HepG2 (cell line): ENCODE measurements at regions not wholly inside any gene's neighbourhood (a gene's known extent, or its start where the extent isn't known, plus 50 kb on each side); places are given as distances from the start of the nearest gene placed in this dataset.

Source experiments
- ATAC-seq: fragments of 200-7000 bp; cut with Tn5 transposase; 3 replicates; pipeline ENCODE4 v1.9.1; 2020; ENCODE audit warnings: mild to moderate bottlenecking, moderate library complexity
- BruUV-seq: library from RNA; stranded (reverse); fragments of 400-500 nt; replicated peaks from 2 replicates; lab custom pipeline; 2021; lab: Mats Ljungman, UMichigan
- CTCF ChIA-PET: fragments of 300-600 bp; formaldehyde crosslinking; extraction: SDS; loops from one replicate; lab custom pipeline; 2021; ENCODE audit warnings: low total read pairs, inconsistent platforms, low intra/inter-chr PET ratio; lab: Yijun Ruan, JAX
- POLR2A ChIA-PET: fragments of 350-600 bp; sonication (Branson Sonifier 250); formaldehyde crosslinking; loops from one replicate; lab custom pipeline; 2020; ENCODE audit warnings: antibody characterized with exemption, inconsistent platforms; lab: Yijun Ruan, JAX
- DNase-seq: peaks from one replicate; pipeline ENCODE4 v3.0.0-alpha.2; 2015; ENCODE audit warnings: low spot score
- FAIRE-seq: peaks from 3 replicates; lab custom pipeline; 2011; peaks lifted over from hg19 to GRCh38; lab: Jason Lieb, UNC
- H2AFZ ChIP-seq: one replicate; pipeline ENCODE4 v1.6.1; 2011; ENCODE audit warnings: low read length, inconsistent platforms
- H3K27ac ChIP-seq: fragments of 300-600 bp; 3 replicates; pipeline ENCODE4 v1.8.0; 2011; ENCODE audit warnings: mixed run types, mild to moderate bottlenecking, mixed read lengths, low read length, inconsistent platforms; ENCODE audit not compliant: insufficient read depth; ENCODE audit errors: extremely low read length
- H3K27me3 ChIP-seq, 2 experiments: fragments of 200-600 bp in 1 of 2; 2 replicates in 1 of 2; 3 replicates in 1 of 2; pipeline versions ENCODE4 v1.6.0 to v1.8.0; 2011; ENCODE audit warnings: low read length in 2 of 2, mild to moderate bottlenecking in 2 of 2, moderate library complexity in 2 of 2, inconsistent platforms in 1 of 2; ENCODE audit not compliant: insufficient read depth in 2 of 2, control insufficient read depth in 1 of 2
- H3K36me3 ChIP-seq, 2 experiments: fragments of 200-600 bp in 1 of 2; replicated peaks in 1 of 2; 2 replicates in 1 of 2; 3 replicates in 1 of 2; pipeline versions ENCODE4 v1.5.1 to v1.8.0; 2011; ENCODE audit warnings: low read length in 2 of 2, inconsistent platforms in 1 of 2; ENCODE audit not compliant: insufficient read depth in 2 of 2, control insufficient read depth in 1 of 2
- H3K4me1 ChIP-seq: 2 replicates; pipeline ENCODE4 v1.5.1; 2012; ENCODE audit warnings: low read length, inconsistent platforms; ENCODE audit not compliant: insufficient read depth
- H3K4me2 ChIP-seq: 2 replicates; pipeline ENCODE4 v1.6.0; 2011; ENCODE audit warnings: low read depth, low read length, inconsistent platforms
- H3K4me3 ChIP-seq, 3 experiments: fragments of 200-600 bp in 1 of 3; sonication (generic), shearing (Covaris generic) in 1 of 3; replicated peaks in 1 of 3; 2 replicates each; pipeline ENCODE4 v1.5.1; 2011 to 2016; ENCODE audit warnings: low read length in 3 of 3, inconsistent platforms in 2 of 3, low read depth in 2 of 3, mild to moderate bottlenecking in 2 of 3, control low read depth in 1 of 3, mixed read lengths in 1 of 3; ENCODE audit not compliant: insufficient read depth in 1 of 3
- H3K79me2 ChIP-seq: one replicate; pipeline ENCODE4 v1.6.1; 2011; ENCODE audit warnings: low read length, inconsistent platforms; ENCODE audit not compliant: insufficient read depth
- H3K9ac ChIP-seq: 2 replicates; pipeline ENCODE4 v1.6.0; 2011; ENCODE audit warnings: mild to moderate bottlenecking, low read depth, low read length, inconsistent platforms; ENCODE audit not compliant: insufficient read depth
- H3K9me3 ChIP-seq: 2 replicates; pipeline ENCODE4 v1.5.1; 2012; ENCODE audit warnings: mild to moderate bottlenecking, low read length
- H4K20me1 ChIP-seq: 2 replicates; pipeline ENCODE4 v1.6.0; 2011; ENCODE audit warnings: inconsistent platforms, mild to moderate bottlenecking, low read length, moderate library complexity; ENCODE audit not compliant: insufficient read depth
- HBP1 ChIP-seq: IDR thresholded peaks from 2 replicates; pipeline ENCODE4 v1.6.1; 2016; ENCODE audit warnings: low read depth, control low read depth
- HOXA7 ChIP-seq: sonication (generic); formaldehyde crosslinking; IDR thresholded peaks from 2 replicates; pipeline ENCODE4 v1.8.1; 2022; ENCODE audit warnings: mild to moderate bottlenecking, missing genetic modification reagents, moderate library complexity
- IRF9 ChIP-seq: sonication (generic); formaldehyde crosslinking; IDR thresholded peaks from 2 replicates; pipeline ENCODE4 v1.8.0; 2022; ENCODE audit warnings: missing genetic modification reagents, mild to moderate bottlenecking, borderline replicate concordance
- NR2F1 ChIP-seq, 2 experiments: fragments of 450-650 bp in 1 of 2; formaldehyde crosslinking in 1 of 2; IDR thresholded peaks; 2 replicates each; pipeline versions ENCODE4 v1.5.0 to v1.6.1; 2016 to 2020; ENCODE audit warnings: mild to moderate bottlenecking in 1 of 2, missing compliant biosample characterization in 1 of 2, missing genetic modification reagents in 1 of 2, moderate library complexity in 1 of 2
- TBL1XR1 ChIP-seq: fragments of 150-350 bp; IDR thresholded peaks from 2 replicates; pipeline ENCODE4 v1.6.1; 2014; ENCODE audit warnings: borderline replicate concordance, low read length; ENCODE audit not compliant: partially characterized antibody
- ZHX1 ChIP-seq: sonication (generic); formaldehyde crosslinking; IDR thresholded peaks from 2 replicates; pipeline ENCODE4 v1.8.1; 2022; ENCODE audit warnings: low read depth, mild to moderate bottlenecking, missing genetic modification reagents
- ZNF18 ChIP-seq: sonication (generic); formaldehyde crosslinking; IDR thresholded peaks from 2 replicates; pipeline ENCODE4 v1.8.0; 2022; ENCODE audit warnings: mild to moderate bottlenecking, missing genetic modification reagents; ENCODE audit not compliant: insufficient replicate concordance
- ZNF180 ChIP-seq: sonication (generic); formaldehyde crosslinking; IDR thresholded peaks from 2 replicates; pipeline ENCODE4 v1.4.0; 2020; ENCODE audit warnings: low read depth, missing genetic modification reagents, borderline replicate concordance
- ZNF3 ChIP-seq: IDR thresholded peaks from 2 replicates; pipeline ENCODE4 v1.7.0; 2017; ENCODE audit warnings: inconsistent platforms
- ZNF709 ChIP-seq: sonication (generic); formaldehyde crosslinking; IDR thresholded peaks from 2 replicates; pipeline ENCODE4 v1.5.0; 2020; ENCODE audit warnings: mild to moderate bottlenecking, missing genetic modification reagents
- ZNF781 ChIP-seq: sonication (generic); formaldehyde crosslinking; IDR thresholded peaks from 2 replicates; pipeline ENCODE4 v1.5.1; 2020; ENCODE audit warnings: borderline replicate concordance, mild to moderate bottlenecking, missing genetic modification reagents; ENCODE audit errors: not compliant biosample characterization
- WGBS: methylation state at CpG from one replicate; pipeline ENCODE4 v1.1.6; 2017; ENCODE audit warnings: low lambda C conversion rate; 5-methylcytosine and 5-hydroxymethylcytosine counted together
- in situ Hi-C: cut with HindIII; loops from 2 replicates; pipeline ENCODE4 v1.10.0; 2017; ENCODE audit warnings: low pct_unique_long_range_greater_than_20kb; ENCODE audit not compliant: extremely low pct_ligation_motif_present
- intact Hi-C: fragments of 100-400 bp; cut with micrococcal nuclease; formaldehyde crosslinking; loops from one replicate; pipeline ENCODE4 v1.10.0; 2022; ENCODE audit not compliant: unreplicated experiment

- intact Hi-C loops (no loop called here), in situ Hi-C loops (no loop called here)
- no TSS peak for BruUV-seq
- Histone ChIP-seq H3K9me3 (no peaks in the 10 kb centered on the region), H3K27ac (no peak overlapping the region), H2AFZ (no peak overlapping the region), H4K20me1 (no peaks in the 10 kb centered on the region), H3K27me3 (peaks cover 0 to 12% of the 10 kb centered on the region in 2 experiments; a peak in 3 of 5 replicates), H3K4me2 (no peak overlapping the region), H3K9ac (no peak overlapping the region), H3K4me1 (no peaks in the 10 kb centered on the region), H3K36me3 (no peaks in the 10 kb centered on the region), H3K4me3 (no peak overlapping the region), H3K79me2 (no peaks in the 10 kb centered on the region)
- ATAC-seq (no peak), DNase-seq (no peak), FAIRE-seq (no peak)
- POLR2A ChIA-PET, result no interaction called here
- WGBS, result no CpG with 5 or more reads among the region's 6 CpGs
- TF ChIP-seq ZHX1 (CRISPR knock-in tag), result no peak
- CTCF ChIA-PET, result no interaction called here
Observed at GRCh38 chr14:76583805-76584204, 177.5 kb upstream of the VASH1 start.

- H3K9me3 ChIP-seq, result no peaks in the 10 kb centered on the region
- WGBS, result 42% methylated on average over 9 of the region's 9 CpGs
- H3K36me3 ChIP-seq, result no peaks in the 10 kb centered on the region
- H3K4me3 ChIP-seq, result no peak overlapping the region
- H2AFZ ChIP-seq, result no peak overlapping the region
- H3K4me2 ChIP-seq, result no peak overlapping the region
- no peak for ATAC-seq
- CTCF ChIA-PET, result no interaction called here
- no peaks in the 10 kb centered on the region for H4K20me1 ChIP-seq
- BruUV-seq, result no TSS peak
- no peak for DNase-seq
- no peak overlapping the region for H3K9ac ChIP-seq
- no peak for FAIRE-seq
- intact Hi-C loops (no loop called here), in situ Hi-C loops (no loop called here)
- H3K27me3 ChIP-seq, result peaks cover 0 to 8% of the 10 kb centered on the region in 2 experiments; a peak in 3 of 5 replicates
- no peaks in the 10 kb centered on the region for H3K79me2 ChIP-seq
- H3K27ac ChIP-seq, result no peak overlapping the region
- no peaks in the 10 kb centered on the region for H3K4me1 ChIP-seq
- POLR2A ChIA-PET, result no interaction called here
- no peak for TF ChIP-seq HOXA7
- TF ChIP-seq ZNF3 (CRISPR knock-in tag), result no peak
- TF ChIP-seq ZNF709 (CRISPR knock-in tag), result no peak
- no peak for TF ChIP-seq IRF9
- no peak for TF ChIP-seq ZNF781 (CRISPR knock-in tag)
- TF ChIP-seq ZNF18 (CRISPR knock-in tag), result no peak
- TF ChIP-seq NR2F1 (CRISPR knock-in tag; IDR thresholded peaks at IDR 0.05), result no peak
- TF ChIP-seq ZNF180 (CRISPR knock-in tag), result no peak
- no peak for TF ChIP-seq HBP1 (CRISPR knock-in tag)
- TF ChIP-seq TBL1XR1, result no peak
Observed at GRCh38 chr14:76584271-76584702, 177.0 kb upstream of the VASH1 start.
